Cardiac muscle cell (in vitro differentiated cells and primary cell): ENCODE measurements at regions not wholly inside any gene's neighbourhood (a gene's known extent, or its start where the extent isn't known, plus 50 kb on each side); places are given as distances from the start of the nearest gene placed in this dataset.

Experiments
- DNase-seq, 2 donors: peaks; one replicate each; pipeline versions ENCODE4 v3.0.0 to v3.0.0-alpha.2; 2010 to 2017; ENCODE audit warnings: low read depth in 1 of 2, low spot score in 1 of 2
- H3K27ac ChIP-seq: fragments of 200-600 bp; sonication (generic); 2 replicates; pipeline ENCODE4 v1.5.1; 2016
- H3K27me3 ChIP-seq: fragments of 200-600 bp; sonication (generic); 2 replicates; pipeline ENCODE4 v1.6.0; 2016; ENCODE audit warnings: control low read depth
- H3K36me3 ChIP-seq: fragments of 200-600 bp; sonication (generic); 2 replicates; pipeline ENCODE4 v1.5.1; 2016; ENCODE audit warnings: control low read depth
- H3K4me1 ChIP-seq: fragments of 200-600 bp; sonication (generic); 2 replicates; pipeline ENCODE4 v1.8.1; 2017; ENCODE audit warnings: low read depth, mild to moderate bottlenecking, mixed run types
- H3K4me3 ChIP-seq: fragments of 200-600 bp; sonication (generic); 2 replicates; pipeline ENCODE4 v1.5.1; 2016; ENCODE audit warnings: mild to moderate bottlenecking
- H3K9me3 ChIP-seq: fragments of 200-600 bp; sonication (generic); 2 replicates; pipeline ENCODE4 v1.5.1; 2017; ENCODE audit warnings: low read depth, mild to moderate bottlenecking, control low read depth
- CTCF ChIP-seq: IDR thresholded peaks from 2 replicates; pipeline ENCODE4 v1.5.1; 2012; ENCODE audit warnings: low read depth, mild to moderate bottlenecking, low read length

- H3K9me3 ChIP-seq, result no peaks in the 10 kb centered on the region
- TF ChIP-seq CTCF, result no peak
- no peak for DNase-seq
- H3K36me3 ChIP-seq, result no peaks in the 10 kb centered on the region
- H3K4me3 ChIP-seq, result no peak overlapping the region
- H3K4me1 ChIP-seq, result no peaks in the 10 kb centered on the region
- H3K27me3 ChIP-seq, result no peaks in the 10 kb centered on the region
- no peak overlapping the region for H3K27ac ChIP-seq
Observed at GRCh38 chr6:150312844-150313584, 55.8 kb upstream of the IYD start.

- no peak overlapping the region for H3K27ac ChIP-seq
- no peak overlapping the region for H3K4me3 ChIP-seq
- no peak for DNase-seq
- H3K9me3 ChIP-seq, result no peaks in the 10 kb centered on the region
- TF ChIP-seq CTCF, result no peak
- H3K27me3 ChIP-seq, result no peaks in the 10 kb centered on the region
- H3K4me1 ChIP-seq, result no peaks in the 10 kb centered on the region
- H3K36me3 ChIP-seq, result no peaks in the 10 kb centered on the region
Observed at GRCh38 chr6:150313781-150314180, 55.0 kb upstream of the IYD start.

GRCh38 chr6:150314230-150315188, 54.3 kb upstream of the IYD start:
- DNase-seq, result no peak
- no peak for TF ChIP-seq CTCF
- Histone ChIP-seq H3K27me3 (no peaks in the 10 kb centered on the region), H3K4me3 (no peak overlapping the region), H3K9me3 (no peaks in the 10 kb centered on the region), H3K36me3 (no peaks in the 10 kb centered on the region), H3K27ac (no peak overlapping the region), H3K4me1 (no peaks in the 10 kb centered on the region)

- no peaks in the 10 kb centered on the region for H3K36me3 ChIP-seq
- no peak overlapping the region for H3K4me3 ChIP-seq
- no peak for DNase-seq
- no peak overlapping the region for H3K27ac ChIP-seq
- no peaks in the 10 kb centered on the region for H3K27me3 ChIP-seq
- no peaks in the 10 kb centered on the region for H3K4me1 ChIP-seq
- no peak for TF ChIP-seq CTCF
- H3K9me3 ChIP-seq, result no peaks in the 10 kb centered on the region
Observed at GRCh38 chr6:150315626-150316025, 53.2 kb upstream of the IYD start.

GRCh38 chr6:150316936-150317335, 51.9 kb upstream of the IYD start:
- DNase-seq, result no peak
- H3K27me3 ChIP-seq, result no peaks in the 10 kb centered on the region
- no peak overlapping the region for H3K27ac ChIP-seq
- H3K36me3 ChIP-seq, result no peaks in the 10 kb centered on the region
- H3K4me3 ChIP-seq, result no peak overlapping the region
- no peaks in the 10 kb centered on the region for H3K9me3 ChIP-seq
- no peaks in the 10 kb centered on the region for H3K4me1 ChIP-seq
- no peak for TF ChIP-seq CTCF
